ENCODE measurements at regions not wholly inside any gene's neighbourhood (a gene's known extent, or its start where the extent isn't known, plus 50 kb on each side); places are given as distances from the start of the nearest gene placed in this dataset.

DNA sequence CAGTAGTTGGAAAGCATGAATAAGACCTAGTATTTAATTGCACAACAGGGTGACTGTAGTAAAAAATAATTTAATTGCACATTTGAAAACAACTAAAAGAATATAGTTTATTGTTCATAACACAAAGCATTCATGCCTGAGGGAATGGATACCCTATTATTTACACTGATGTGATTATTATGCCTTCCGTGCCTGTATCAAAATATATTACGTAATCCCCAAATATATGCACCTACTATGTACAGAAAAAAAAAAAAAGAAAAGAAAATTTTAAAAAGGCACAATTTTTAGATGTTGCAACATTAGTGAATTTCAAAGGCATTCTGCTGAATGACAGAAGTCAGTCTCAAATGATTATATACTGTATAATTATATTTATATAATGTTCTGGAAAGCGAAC, 647.2 kb upstream of the BCHE start:
- no peaks in the 10 kb centered on the region for H3K79me2 ChIP-seq (ENCODE audit: low read depth)
- H3K27ac ChIP-seq, result no peak overlapping the region
- Mint-ChIP-seq H3K27me3 (ENCODE audit: insufficient read depth, low read depth) (peaks cover 3% of the 10 kb centered on the region), H3K36me3 (no peaks in the 10 kb centered on the region), H3K9me3 (no peaks in the 10 kb centered on the region), H3K27ac (no peak overlapping the region), H3K4me3 (no peak overlapping the region), H3K4me1 (no peaks in the 10 kb centered on the region)
- no peak overlapping the region for H3K9ac ChIP-seq
- H3K4me1 ChIP-seq, result no peaks in the 10 kb centered on the region
- no peaks in the 10 kb centered on the region for H3K36me3 ChIP-seq
- H3K9me3 ChIP-seq (ENCODE audit: low read depth), result no peaks in the 10 kb centered on the region
- no peak for TF ChIP-seq EZH2phosphoT487 (IDR thresholded peaks at IDR 0.05)
- no peak for TF ChIP-seq EZH2 (IDR thresholded peaks at IDR 0.05)
- TF ChIP-seq, protein P1, sequence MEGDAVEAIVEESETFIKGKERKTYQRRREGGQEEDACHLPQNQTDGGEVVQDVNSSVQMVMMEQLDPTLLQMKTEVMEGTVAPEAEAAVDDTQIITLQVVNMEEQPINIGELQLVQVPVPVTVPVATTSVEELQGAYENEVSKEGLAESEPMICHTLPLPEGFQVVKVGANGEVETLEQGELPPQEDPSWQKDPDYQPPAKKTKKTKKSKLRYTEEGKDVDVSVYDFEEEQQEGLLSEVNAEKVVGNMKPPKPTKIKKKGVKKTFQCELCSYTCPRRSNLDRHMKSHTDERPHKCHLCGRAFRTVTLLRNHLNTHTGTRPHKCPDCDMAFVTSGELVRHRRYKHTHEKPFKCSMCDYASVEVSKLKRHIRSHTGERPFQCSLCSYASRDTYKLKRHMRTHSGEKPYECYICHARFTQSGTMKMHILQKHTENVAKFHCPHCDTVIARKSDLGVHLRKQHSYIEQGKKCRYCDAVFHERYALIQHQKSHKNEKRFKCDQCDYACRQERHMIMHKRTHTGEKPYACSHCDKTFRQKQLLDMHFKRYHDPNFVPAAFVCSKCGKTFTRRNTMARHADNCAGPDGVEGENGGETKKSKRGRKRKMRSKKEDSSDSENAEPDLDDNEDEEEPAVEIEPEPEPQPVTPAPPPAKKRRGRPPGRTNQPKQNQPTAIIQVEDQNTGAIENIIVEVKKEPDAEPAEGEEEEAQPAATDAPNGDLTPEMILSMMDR (IDR thresholded peaks at IDR 0.05), result no peak
- no peak overlapping the region for H3K4me3 ChIP-seq
- no peaks in the 10 kb centered on the region for H3K27me3 ChIP-seq
- H2AFZ ChIP-seq (replicated peaks), result no peak overlapping the region
- H3F3A ChIP-seq (ENCODE audit: low read depth), result no peaks in the 10 kb centered on the region
- H4K20me1 ChIP-seq (ENCODE audit: low read depth), result no peaks in the 10 kb centered on the region
- H3K4me2 ChIP-seq, result no peak overlapping the region
- no peak for DNase-seq (ENCODE audit: low spot score)

DNA sequence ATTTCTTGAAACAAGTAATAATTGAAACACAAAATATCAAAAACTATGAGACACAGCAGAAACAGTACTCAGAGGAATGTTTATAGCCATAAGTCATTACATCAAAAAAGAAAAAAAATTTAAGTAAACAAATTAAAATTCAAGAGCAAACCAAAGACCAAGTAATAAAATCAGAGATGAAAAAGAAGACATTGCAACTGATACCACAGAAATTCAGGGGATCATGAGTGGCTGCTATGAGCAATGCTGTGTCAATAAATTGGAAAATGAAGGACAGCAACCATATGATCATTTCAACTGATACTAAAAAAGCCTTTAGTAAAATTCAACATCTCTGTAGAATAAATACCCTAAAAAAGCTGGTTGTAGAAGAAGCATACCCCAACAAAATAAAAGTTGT, 644.1 kb upstream of the BCHE start:
- Mint-ChIP-seq H3K27me3 (ENCODE audit: insufficient read depth, low read depth) (peaks cover 3% of the 10 kb centered on the region), H3K4me1 (no peaks in the 10 kb centered on the region), H3K36me3 (no peaks in the 10 kb centered on the region), H3K27ac (no peak overlapping the region), H3K4me3 (no peak overlapping the region), H3K9me3 (no peaks in the 10 kb centered on the region)
- Histone ChIP-seq H4K20me1 (ENCODE audit: low read depth) (no peaks in the 10 kb centered on the region), H2AFZ (replicated peaks) (no peak overlapping the region), H3K9ac (no peak overlapping the region), H3K79me2 (ENCODE audit: low read depth) (no peaks in the 10 kb centered on the region), H3K27me3 (no peaks in the 10 kb centered on the region), H3K27ac (no peak overlapping the region), H3K4me3 (no peak overlapping the region), H3K4me1 (no peaks in the 10 kb centered on the region), H3K36me3 (no peaks in the 10 kb centered on the region), H3K9me3 (ENCODE audit: low read depth) (no peaks in the 10 kb centered on the region), H3F3A (ENCODE audit: low read depth) (no peaks in the 10 kb centered on the region), H3K4me2 (no peak overlapping the region)
- DNase-seq (ENCODE audit: low spot score), result no peak
- TF ChIP-seq, protein P1 (IDR thresholded peaks at IDR 0.05), result no peak
- TF ChIP-seq EZH2 (IDR thresholded peaks at IDR 0.05), result no peak
- no peak for TF ChIP-seq EZH2phosphoT487 (IDR thresholded peaks at IDR 0.05)

DNA sequence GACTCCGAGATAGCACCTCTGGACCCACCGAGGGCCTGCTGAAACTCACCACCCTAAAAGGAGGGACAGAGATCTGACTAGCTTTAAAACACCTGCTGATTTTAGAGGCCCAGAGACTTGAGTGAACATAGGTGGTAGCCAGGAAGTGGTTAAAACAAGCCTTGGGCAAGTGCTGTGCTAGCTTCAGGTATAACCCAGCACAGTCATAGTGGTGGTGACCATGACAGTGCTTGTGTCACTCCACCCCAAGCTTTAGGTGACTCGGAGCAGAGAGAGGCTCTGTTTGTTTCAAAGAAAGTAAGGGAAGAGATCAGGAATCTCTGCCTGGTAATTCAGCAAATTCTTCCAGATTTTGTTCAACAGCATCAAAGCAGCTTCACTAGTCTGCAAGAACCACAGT, 641.1 kb upstream of the BCHE start:
- Mint-ChIP-seq H3K36me3 (no peaks in the 10 kb centered on the region), H3K27me3 (ENCODE audit: insufficient read depth, low read depth) (peaks cover 3% of the 10 kb centered on the region), H3K27ac (no peak overlapping the region), H3K9me3 (no peaks in the 10 kb centered on the region), H3K4me3 (no peak overlapping the region), H3K4me1 (no peaks in the 10 kb centered on the region)
- Histone ChIP-seq H4K20me1 (ENCODE audit: low read depth) (no peaks in the 10 kb centered on the region), H2AFZ (replicated peaks) (no peak overlapping the region), H3F3A (ENCODE audit: low read depth) (no peaks in the 10 kb centered on the region), H3K27ac (no peak overlapping the region), H3K4me1 (no peaks in the 10 kb centered on the region), H3K9ac (no peak overlapping the region), H3K4me2 (no peak overlapping the region), H3K79me2 (ENCODE audit: low read depth) (no peaks in the 10 kb centered on the region), H3K27me3 (no peaks in the 10 kb centered on the region), H3K9me3 (ENCODE audit: low read depth) (no peaks in the 10 kb centered on the region), H3K36me3 (no peaks in the 10 kb centered on the region), H3K4me3 (no peak overlapping the region)
- DNase-seq (ENCODE audit: low spot score), result no peak
- TF ChIP-seq EZH2phosphoT487 (IDR thresholded peaks at IDR 0.05) (no peak), EZH2 (IDR thresholded peaks at IDR 0.05) (no peak)
- TF ChIP-seq, protein P1 (IDR thresholded peaks at IDR 0.05), result no peak

DNA sequence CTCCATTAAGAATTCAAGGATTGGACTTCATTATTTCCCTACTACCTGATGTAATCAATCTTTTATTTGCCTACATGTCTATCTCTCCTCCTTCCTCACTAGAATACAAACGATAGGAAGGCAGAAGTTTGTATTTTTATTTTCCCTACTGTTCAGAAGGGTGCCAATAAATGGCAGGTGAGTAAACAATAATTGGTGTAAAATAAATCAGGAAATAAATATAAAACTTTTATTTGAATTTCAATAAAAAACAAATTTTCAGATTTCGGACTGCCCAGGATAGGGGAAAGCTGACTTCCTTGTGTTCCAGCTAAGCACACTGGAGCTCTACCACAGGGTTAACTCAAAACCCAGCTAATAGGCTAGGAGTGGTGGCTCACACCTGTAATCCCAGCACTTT, 636.3 kb upstream of the BCHE start:
- no peaks in the 10 kb centered on the region for H3K36me3 Mint-ChIP-seq

More for the DNA sequence above, 636.3 kb upstream of the BCHE start:
- H3K36me3 ChIP-seq, result no peaks in the 10 kb centered on the region
- H3K27me3 ChIP-seq, result no peaks in the 10 kb centered on the region
- H3K4me2 ChIP-seq, result no peak overlapping the region
- H3K27me3 Mint-ChIP-seq (ENCODE audit: insufficient read depth, low read depth), result no peaks in the 10 kb centered on the region
- H2AFZ ChIP-seq (replicated peaks), result no peak overlapping the region
- no peaks in the 10 kb centered on the region for H3K4me1 ChIP-seq
- H3K27ac Mint-ChIP-seq, result no peak overlapping the region
- no peaks in the 10 kb centered on the region for H4K20me1 ChIP-seq (ENCODE audit: low read depth)
- no peak for DNase-seq (ENCODE audit: low spot score)
- H3K4me1 Mint-ChIP-seq, result no peaks in the 10 kb centered on the region
- H3K4me3 ChIP-seq, result no peak overlapping the region
- no peak overlapping the region for H3K4me3 Mint-ChIP-seq
- no peak overlapping the region for H3K9ac ChIP-seq
- no peak for TF ChIP-seq EZH2phosphoT487 (IDR thresholded peaks at IDR 0.05)
- H3F3A ChIP-seq (ENCODE audit: low read depth), result no peaks in the 10 kb centered on the region
- H3K9me3 ChIP-seq (ENCODE audit: low read depth), result no peaks in the 10 kb centered on the region
- H3K9me3 Mint-ChIP-seq, result no peaks in the 10 kb centered on the region
- no peak overlapping the region for H3K27ac ChIP-seq
- no peaks in the 10 kb centered on the region for H3K79me2 ChIP-seq (ENCODE audit: low read depth)
